HG03442 (cell line): ENCODE measurements at regions not wholly inside any gene's neighbourhood (a gene's known extent, or its start where the extent isn't known, plus 50 kb on each side); places are given as distances from the start of the nearest gene placed in this dataset.

Experiments
- ATAC-seq: cut with Tn5 transposase; IDR thresholded peaks from one replicate; pipeline ENCODE4 v1.9.1; 2021; ENCODE audit warnings: mild to moderate bottlenecking, moderate library complexity; ENCODE audit not compliant: unreplicated experiment

- no peak for ATAC-seq
Measured at GRCh38 chr2:204264621-204265140, 280.6 kb upstream of the PARD3B start.

GRCh38 chr2:204265681-204266181, 279.5 kb upstream of the PARD3B start:
- no peak for ATAC-seq

GRCh38 chr2:204268458-204268857, 276.8 kb upstream of the PARD3B start:
- no peak for ATAC-seq

- no peak for ATAC-seq
Measured at GRCh38 chr2:204268971-204269370, 276.3 kb upstream of the PARD3B start.

DNA sequence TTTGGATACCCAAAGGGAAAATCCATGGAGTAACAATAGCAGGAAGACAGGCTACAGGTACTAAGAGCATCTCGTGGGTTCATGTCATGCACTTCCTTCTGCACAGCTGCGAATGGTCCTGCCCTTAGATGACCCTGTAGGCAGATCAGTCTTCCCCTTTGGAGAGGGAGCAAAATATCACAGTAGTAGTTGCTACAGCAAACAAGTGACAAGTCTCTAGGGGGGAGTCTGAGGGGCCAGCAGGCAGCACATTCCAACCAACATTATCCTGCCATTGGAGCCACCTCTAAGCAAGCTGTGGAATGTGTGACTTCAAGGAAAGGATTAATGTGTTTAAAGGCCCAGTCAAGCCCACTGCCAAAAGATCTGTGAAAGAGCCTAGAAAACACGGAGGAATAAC, 273.2 kb upstream of the PARD3B start:
- ATAC-seq, result no peak

DNA sequence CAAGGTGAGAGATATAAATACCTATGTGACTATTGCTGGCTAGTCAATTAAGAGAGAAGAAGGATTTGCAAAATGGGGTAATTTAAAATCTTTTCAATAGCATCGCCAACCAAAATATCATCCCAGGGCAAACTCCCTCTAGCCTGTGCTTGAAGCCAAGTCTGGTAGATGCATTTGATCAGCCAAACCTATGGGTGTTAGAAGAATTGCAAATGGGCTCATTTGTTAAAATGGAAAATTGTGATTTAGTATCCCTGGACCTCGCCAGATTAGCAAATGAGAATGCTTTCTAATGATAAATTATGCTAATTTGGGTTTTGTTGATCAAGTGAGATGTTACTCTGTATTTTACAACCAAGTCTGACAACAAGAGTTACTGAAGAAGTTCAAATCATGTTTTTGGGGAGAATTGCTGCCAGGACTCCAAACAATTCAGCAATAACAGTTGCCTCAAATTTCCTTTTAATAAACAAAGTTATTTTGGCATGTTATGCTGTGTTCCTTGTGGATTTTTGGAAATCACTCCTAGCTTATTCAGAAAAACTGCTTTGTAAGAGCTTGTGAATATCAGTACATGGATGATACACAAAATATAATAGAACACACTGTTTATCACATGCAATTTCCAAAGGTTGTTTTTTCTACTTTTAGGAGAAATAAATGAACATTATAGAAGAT, 272.5 kb upstream of the PARD3B start:
- ATAC-seq, result no peak

GRCh38 chr2:204274429-204274828, 270.8 kb upstream of the PARD3B start:
- ATAC-seq, result no peak

GRCh38 chr2:204274991-204275390, 270.3 kb upstream of the PARD3B start:
- no peak for ATAC-seq

- no peak for ATAC-seq
Measured at GRCh38 chr2:204277226-204277625, 268.0 kb upstream of the PARD3B start.

- ATAC-seq, result no peak
Measured at GRCh38 chr2:204278454-204278853, 266.8 kb upstream of the PARD3B start.

DNA sequence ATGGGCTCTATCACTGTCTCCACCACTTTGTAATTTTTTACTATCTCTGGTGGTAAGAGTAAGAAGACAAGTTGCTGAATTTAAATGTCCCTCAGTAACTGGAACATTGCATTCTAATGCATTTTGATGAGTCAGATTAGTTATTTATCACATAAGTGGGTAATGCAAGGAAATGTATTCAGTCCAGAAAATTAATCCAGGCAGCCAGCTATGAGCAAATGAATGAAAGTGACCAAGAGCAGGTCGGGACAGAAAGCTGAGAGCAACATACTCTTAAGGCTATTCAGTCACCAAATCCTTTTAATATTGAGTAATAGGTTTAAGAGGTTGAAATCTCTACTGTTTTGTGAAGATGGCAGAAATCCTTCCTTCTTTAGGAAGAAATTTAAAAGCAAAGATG, 265.5 kb upstream of the PARD3B start:
- no peak for ATAC-seq

DNA sequence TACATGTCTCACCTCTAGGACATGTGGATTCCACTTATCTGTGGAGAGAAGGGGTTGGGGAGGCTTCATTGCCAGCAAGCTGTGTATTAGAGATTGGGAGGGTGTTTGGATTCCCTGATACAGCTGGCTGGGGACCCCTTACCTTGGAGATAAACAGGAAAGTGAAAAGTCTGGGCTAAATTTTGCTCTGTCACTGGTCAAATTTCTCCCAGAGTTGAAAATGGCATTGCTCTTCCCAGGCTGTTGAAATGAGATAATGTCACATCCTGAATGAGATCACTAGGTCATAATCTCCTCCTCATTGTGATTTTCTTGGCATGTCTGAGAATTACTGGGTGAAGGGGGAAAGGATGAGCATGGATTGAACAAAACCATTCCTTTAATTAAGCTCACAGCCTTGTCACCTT, 265.0 kb upstream of the PARD3B start:
- no peak for ATAC-seq

- no peak for ATAC-seq
Measured at GRCh38 chr2:204282081-204282480, 263.2 kb upstream of the PARD3B start.

GRCh38 chr2:204282525-204282924, 262.8 kb upstream of the PARD3B start:
- peak; percentile 49 for ATAC-seq

DNA sequence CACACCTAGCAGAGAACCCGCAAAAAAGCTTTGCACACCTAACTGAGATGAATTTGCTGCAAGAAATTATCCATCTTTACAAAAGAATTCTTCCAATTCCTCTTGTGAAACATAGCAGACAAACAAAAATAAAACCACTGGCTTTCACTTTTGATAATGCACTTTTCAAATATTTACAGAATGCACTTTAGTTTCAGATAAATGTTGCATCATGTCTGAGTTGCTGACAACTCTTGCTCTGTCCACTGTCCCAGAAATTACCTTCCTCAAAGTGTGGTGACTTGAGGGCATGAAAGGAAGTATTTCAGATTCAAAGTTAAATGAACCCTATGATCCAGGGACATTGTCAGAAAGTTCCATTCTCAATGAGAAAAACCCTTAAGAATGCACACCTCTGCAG, 256.2 kb upstream of the PARD3B start:
- no peak for ATAC-seq

- no peak for ATAC-seq
Measured at GRCh38 chr2:204292439-204292838, 252.8 kb upstream of the PARD3B start.

GRCh38 chr2:204293884-204294747, 251.2 kb upstream of the PARD3B start:
- ATAC-seq, result no peak

DNA sequence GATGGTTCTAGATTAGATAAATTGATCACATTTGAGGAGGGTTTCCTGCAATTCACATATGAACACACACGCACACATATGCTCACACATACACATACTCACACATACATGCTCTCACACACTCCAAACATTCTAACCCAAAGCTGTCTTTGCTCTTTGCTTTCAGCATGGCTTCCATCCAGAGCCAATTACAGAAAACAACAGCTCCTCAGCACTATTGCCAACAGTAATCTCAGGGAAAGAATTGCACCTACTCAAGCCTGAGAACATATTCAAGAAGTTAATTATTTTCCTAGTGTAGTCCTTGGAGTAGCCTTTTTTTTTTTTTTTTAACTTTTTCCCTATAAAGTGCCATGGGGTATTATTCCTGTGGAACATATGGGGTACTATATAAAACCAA, 246.9 kb upstream of the PARD3B start:
- ATAC-seq, result no peak

GRCh38 chr2:204299766-204300165, 245.5 kb upstream of the PARD3B start:
- no peak for ATAC-seq

DNA sequence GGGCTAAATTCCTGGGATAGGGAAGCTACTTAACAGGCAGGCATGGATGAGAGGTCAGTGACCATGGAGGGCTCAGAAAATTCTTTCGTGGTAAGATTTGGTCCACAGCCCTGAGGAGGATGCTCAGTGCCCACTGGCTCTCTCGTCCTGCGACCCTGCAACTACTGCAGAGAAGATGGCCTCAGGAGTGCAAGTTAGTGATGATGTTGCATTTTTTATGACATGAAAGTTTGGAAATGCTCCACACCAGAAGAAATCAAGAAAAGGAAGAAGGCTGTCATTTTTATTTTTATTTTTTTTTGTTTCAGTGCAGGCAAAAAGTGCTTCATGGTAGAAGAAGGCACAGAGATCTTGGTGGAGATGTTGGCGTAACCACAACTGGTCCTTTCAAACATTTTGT, 238.6 kb upstream of the PARD3B start:
- ATAC-seq, result no peak

DNA sequence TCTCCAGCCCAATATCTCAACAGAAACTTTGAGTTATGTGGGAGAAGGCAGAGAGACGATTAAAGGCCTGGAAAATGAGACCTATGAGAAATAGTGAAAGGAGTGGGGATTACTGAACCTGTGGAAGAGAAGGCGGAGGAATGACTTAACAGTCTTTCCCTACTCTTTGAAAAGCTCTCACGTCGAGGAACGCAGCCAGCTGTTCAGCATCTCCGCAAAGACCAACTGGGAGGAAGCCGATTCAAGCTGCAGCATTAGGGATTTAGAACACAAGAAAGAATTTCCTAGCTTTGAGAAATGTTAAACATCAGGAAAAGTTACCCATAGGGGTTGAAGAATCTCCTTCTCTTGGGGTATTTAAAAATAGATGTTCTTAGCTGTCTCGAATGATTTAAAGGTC, 233.2 kb upstream of the PARD3B start:
- ATAC-seq, result no peak

- ATAC-seq, result no peak
Measured at GRCh38 chr2:204313256-204313655, 232.0 kb upstream of the PARD3B start.
